Stomach smooth muscle (tissue), 2 donors: ENCODE measurements at regions not wholly inside any gene's neighbourhood (a gene's known extent, or its start where the extent isn't known, plus 50 kb on each side); places are given as distances from the start of the nearest gene placed in this dataset.
"Not testable (repeated sequence)": the region's sequence is repeated elsewhere in the genome, so short reads cannot be mapped to it uniquely, and the experiment has no call there.

Experiments
- H3K27ac ChIP-seq: one replicate; pipeline ENCODE4 v1.7.0; 2013; ENCODE audit warnings: mild to moderate bottlenecking, low read length, inconsistent platforms
- H3K27me3 ChIP-seq, 2 donors: one replicate each; pipeline ENCODE4 v1.7.0; 2013; ENCODE audit warnings: low read length in 2 of 2; ENCODE audit not compliant: insufficient read depth in 2 of 2, control insufficient read depth in 1 of 2
- H3K36me3 ChIP-seq, 2 donors: one replicate each; pipeline ENCODE4 v1.7.0; 2013; ENCODE audit warnings: low read length in 2 of 2; ENCODE audit not compliant: control insufficient read depth in 2 of 2, insufficient read depth in 2 of 2
- H3K4me1 ChIP-seq: one replicate; pipeline ENCODE4 v1.7.0; 2013; ENCODE audit warnings: low read length; ENCODE audit not compliant: control insufficient read depth, insufficient read depth
- H3K4me3 ChIP-seq, 2 donors: one replicate each; pipeline ENCODE4 v1.7.0; 2013; ENCODE audit warnings: low read length in 2 of 2
- H3K9ac ChIP-seq, 2 donors: one replicate each; pipeline ENCODE4 v1.7.0; 2013; ENCODE audit warnings: low read length in 2 of 2, mild to moderate bottlenecking in 1 of 2
- H3K9me3 ChIP-seq, 2 donors: one replicate each; pipeline ENCODE4 v1.7.0; 2013; ENCODE audit warnings: low read length in 2 of 2; ENCODE audit not compliant: control insufficient read depth in 2 of 2
- donor health status: healthy.
- donor health status: Pancreatic carcinoma.

DNA sequence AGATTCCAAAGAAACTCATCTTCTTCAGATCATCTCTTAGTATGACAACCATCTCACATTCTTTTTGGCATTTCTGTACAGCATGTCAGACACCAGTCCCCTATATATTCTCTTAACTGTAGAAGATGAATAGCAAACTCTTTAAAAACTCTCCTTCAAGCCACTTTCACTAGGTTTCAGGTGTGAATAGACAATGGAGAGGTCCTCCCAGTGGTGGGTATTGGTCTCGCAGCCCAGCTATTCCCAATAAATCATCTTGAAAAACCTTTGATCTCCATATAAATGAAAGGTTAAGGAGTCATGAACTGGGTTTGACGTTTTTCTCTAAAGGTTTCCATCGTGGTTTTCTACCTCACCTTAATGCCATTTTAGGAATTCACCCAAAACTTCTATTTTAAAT, 180.0 kb downstream of the GJA1 start:
- H3K4me3 ChIP-seq: no peak overlapping the region
- H3K36me3 ChIP-seq: no peaks in the 10 kb centered on the region
- no peak overlapping the region for H3K27ac ChIP-seq
- no peaks in the 10 kb centered on the region for H3K4me1 ChIP-seq
- no peaks in the 10 kb centered on the region for H3K9me3 ChIP-seq
- no peaks in the 10 kb centered on the region for H3K27me3 ChIP-seq
- no peak overlapping the region for H3K9ac ChIP-seq

DNA sequence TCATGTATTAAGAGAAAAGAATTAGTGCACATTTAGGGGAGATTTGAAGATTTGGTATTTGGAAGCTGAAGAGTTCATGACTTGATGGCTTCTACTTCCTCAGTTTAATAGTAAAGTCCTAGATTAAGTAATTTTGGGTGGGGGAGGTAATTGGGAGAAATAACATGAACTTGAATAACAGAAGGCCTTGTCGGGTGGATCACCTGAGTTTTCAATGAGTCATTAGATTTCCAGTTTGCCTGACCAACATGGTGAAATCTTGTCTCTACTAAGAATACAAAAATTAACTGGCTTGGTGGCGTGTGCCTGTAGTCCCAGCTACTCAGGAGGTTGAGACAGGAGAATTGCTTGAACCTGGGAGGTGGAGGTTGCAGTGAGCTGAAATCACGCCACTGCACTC, 181.0 kb downstream of the GJA1 start:
- H3K9me3 ChIP-seq: no peaks in the 10 kb centered on the region
- H3K9ac ChIP-seq: no peak overlapping the region
- no peaks in the 10 kb centered on the region for H3K4me1 ChIP-seq
- H3K36me3 ChIP-seq: no peaks in the 10 kb centered on the region
- H3K27me3 ChIP-seq: no peaks in the 10 kb centered on the region
- H3K4me3 ChIP-seq: no peak overlapping the region
- no peak overlapping the region for H3K27ac ChIP-seq

DNA sequence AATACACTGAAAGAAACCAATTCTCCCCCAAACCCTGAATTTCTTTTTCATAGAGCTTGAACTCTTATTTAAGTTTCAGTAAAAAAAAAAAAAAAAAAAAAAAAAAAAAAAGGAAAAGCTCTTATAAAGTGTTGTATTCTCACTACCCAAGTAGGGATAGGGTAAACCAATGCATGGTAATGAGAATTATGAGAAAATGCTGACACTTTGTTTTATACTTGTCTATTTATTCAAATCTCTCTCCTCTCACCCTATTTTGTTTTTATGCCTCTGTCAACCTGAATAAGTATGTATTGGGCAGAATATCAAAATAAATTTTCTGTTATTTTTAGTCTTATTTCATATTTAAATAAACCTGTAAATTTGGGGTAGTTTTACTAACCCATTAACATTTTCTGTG, 181.9 kb downstream of the GJA1 start:
- no peak overlapping the region for H3K9ac ChIP-seq
- no peak overlapping the region for H3K27ac ChIP-seq
- H3K36me3 ChIP-seq: no peaks in the 10 kb centered on the region
- H3K4me1 ChIP-seq: no peaks in the 10 kb centered on the region
- H3K9me3 ChIP-seq: no peaks in the 10 kb centered on the region
- H3K27me3 ChIP-seq: no peaks in the 10 kb centered on the region
- H3K4me3 ChIP-seq: no peak overlapping the region

DNA sequence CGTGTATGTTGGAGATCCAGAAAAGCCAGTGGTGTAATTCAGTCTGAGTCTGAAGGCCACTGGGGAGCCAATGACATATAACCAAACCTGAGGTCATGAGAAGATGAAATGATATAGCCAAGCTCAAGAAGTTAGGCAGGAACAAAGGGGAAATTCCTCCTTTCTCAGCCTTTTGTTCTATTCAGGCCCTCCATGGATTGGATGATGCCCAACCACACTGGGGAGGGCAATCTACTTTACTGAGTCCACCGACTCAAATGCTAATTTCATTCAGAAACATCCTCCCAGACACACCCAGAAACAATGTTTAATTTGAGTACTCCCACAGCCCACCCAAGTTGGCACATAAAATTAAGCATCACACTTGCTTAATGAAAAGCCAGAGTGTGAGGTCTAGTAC, 183.6 kb downstream of the GJA1 start:
- H3K4me3 ChIP-seq: no peak overlapping the region
- no peaks in the 10 kb centered on the region for H3K4me1 ChIP-seq
- no peaks in the 10 kb centered on the region for H3K36me3 ChIP-seq
- no peak overlapping the region for H3K9ac ChIP-seq
- no peak overlapping the region for H3K27ac ChIP-seq
- H3K9me3 ChIP-seq: no peaks in the 10 kb centered on the region
- H3K27me3 ChIP-seq: no peaks in the 10 kb centered on the region

DNA sequence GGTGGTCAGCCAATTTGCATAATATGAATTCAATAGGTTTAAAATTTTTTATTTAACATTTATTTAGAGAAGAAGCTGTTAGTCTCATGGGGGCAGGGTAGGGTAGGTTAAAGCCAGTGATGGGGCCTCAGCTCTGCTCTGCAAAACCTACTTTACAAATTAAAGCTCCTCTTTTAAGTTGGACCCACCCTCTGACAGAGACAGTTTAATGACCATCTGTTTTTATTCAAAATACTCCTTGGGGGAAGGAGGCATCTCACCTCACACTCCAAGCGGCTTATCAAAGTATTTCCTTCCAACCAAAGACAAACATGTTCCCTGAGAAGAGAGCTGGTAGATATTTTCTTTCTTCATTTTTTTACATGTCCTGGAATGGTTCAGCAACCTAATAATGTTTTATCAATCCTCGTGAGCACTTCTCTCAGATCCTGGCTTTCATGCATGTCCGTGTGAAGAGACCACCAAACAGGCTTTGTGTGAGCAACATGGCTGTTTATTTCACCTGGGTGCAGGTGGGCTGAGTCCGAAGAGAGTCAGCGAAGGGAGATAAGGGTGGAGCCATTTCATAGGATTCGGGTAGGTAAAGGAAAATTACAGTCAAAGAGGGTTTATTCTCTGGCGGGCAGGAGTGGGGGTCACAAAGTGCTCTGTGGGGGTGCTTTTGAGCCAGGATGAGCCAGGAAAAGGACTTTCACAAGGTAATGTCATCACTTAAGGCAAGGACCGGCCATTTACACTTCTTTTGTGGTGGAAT, 184.7 kb downstream of the GJA1 start:
- H3K9me3 ChIP-seq: no peaks in the 10 kb centered on the region
- no peak overlapping the region for H3K4me3 ChIP-seq
- H3K27me3 ChIP-seq: no peaks in the 10 kb centered on the region
- no peak overlapping the region for H3K9ac ChIP-seq
- no peaks in the 10 kb centered on the region for H3K36me3 ChIP-seq
- H3K4me1 ChIP-seq: no peaks in the 10 kb centered on the region
- no peak overlapping the region for H3K27ac ChIP-seq

DNA sequence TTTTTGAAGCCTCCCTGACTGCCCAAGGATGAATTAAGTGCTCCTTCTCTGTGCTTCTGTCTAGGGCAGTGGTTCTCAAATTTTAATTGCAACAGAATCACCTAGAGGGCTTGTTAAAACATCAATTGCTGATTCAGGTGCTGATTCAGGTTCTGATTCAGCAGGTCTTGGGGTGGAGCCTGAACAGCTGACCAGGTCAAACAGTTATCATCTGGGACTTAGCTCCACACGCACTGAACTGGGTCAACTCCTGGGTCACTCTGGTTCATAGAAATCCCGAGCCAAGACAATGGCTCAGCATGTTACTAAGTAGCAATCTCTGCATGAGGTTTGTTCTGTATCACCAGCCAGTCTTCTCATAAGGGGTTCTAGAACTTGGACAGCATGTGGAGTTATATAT, 192.3 kb downstream of the GJA1 start:
- H3K4me1 ChIP-seq: no peaks in the 10 kb centered on the region

DNA sequence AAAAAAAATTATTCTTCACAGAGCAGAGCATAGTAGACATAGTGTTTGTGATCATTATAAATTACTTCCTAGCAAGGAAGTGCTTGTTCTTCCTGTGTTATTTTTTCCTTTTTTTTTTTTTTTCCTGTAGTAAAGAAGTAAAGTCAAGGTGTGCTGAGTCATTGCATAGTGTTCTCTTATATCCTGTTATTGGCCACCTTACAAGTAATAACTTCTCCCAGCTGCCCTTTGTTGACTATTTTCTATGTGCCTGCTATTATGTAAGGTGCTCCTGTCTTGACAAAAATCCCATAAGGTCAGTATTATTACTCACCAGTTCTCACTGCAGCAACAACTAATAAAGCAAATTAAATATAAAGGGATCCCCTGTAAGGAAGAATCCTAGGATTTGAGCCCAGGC, 195.3 kb downstream of the GJA1 start:
- Histone ChIP-seq H3K27ac (no peak overlapping the region), H3K9ac (no peak overlapping the region), H3K4me3 (no peak overlapping the region), H3K36me3 (no peaks in the 10 kb centered on the region), H3K27me3 (no peaks in the 10 kb centered on the region), H3K9me3 (peaks cover 0 to 3% of the 10 kb centered on the region in 2 donors), H3K4me1 (no peaks in the 10 kb centered on the region)

More for the DNA sequence above, 192.3 kb downstream of the GJA1 start:
- H3K9ac ChIP-seq: no peak overlapping the region
- H3K9me3 ChIP-seq: no peaks in the 10 kb centered on the region
- H3K27ac ChIP-seq: no peak overlapping the region
- no peaks in the 10 kb centered on the region for H3K36me3 ChIP-seq
- H3K27me3 ChIP-seq: no peaks in the 10 kb centered on the region
- no peak overlapping the region for H3K4me3 ChIP-seq

DNA sequence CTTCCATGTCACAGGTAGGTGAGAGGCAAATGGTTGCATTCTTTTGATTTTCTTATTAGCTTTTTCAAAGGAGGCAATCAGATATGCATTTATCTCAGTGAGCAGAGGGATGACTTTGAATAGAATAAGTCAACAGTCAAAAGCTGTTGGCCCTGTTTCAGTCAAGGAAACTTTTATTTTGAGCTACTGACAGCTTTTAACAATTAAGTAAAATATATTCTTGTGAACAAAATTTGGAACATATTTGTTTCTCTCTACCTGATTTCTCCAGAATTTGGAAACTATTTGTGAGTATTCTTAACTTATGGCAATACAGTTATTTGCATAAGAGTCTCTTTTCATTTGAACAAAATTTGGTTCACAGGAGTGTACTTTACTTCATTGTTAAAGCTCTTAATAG, 196.3 kb downstream of the GJA1 start:
- H3K4me1 ChIP-seq, H3K4me3 ChIP-seq, H3K27ac ChIP-seq, H3K9me3 ChIP-seq, H3K36me3 ChIP-seq, H3K27me3 ChIP-seq, H3K9ac ChIP-seq: not testable (repeated sequence)

DNA sequence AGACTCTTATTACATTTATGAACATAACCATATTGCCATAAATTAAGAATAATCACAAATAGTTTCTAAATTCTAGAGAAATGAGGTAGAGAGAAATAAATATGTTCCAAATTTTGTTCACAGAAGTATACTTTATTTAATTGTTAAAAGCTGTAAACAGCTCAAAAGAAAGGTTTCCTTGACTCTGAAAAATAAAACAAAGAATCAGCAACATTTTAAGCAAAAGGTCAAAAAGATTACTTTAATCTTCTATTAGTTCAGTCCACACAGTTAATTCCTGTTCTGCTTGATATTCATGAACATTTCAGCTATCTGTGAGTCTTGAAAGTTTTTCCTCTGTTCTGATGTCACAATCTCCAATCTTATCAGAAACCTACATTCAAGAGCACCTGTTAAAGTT, 197.9 kb downstream of the GJA1 start:
- peaks cover 3 to 4% of the 10 kb centered on the region in 2 donors for H3K9me3 ChIP-seq
- H3K36me3 ChIP-seq: no peaks in the 10 kb centered on the region
- H3K27me3 ChIP-seq: no peaks in the 10 kb centered on the region
- H3K4me1 ChIP-seq: no peaks in the 10 kb centered on the region
- H3K9ac ChIP-seq: no peak overlapping the region
- H3K4me3 ChIP-seq: no peak overlapping the region
- no peak overlapping the region for H3K27ac ChIP-seq

DNA sequence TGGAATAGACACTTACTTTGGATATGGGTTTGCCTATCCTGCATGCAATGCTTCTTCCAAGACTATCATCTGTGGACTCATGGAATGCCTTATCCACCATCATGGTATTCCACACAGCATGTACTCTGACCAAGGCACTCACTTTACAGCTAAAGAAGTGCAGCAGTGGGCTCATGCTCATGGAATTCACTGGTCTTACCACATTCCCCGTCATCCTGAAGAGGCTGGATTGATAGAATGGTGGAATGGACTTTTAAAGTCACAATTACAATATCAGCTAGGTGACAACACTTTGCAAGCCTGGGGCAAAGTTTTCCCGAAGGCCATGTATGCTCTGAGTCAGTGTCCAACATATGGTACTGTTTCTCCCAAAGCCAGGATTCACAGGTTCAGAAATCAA, 199.1 kb downstream of the GJA1 start:
- H3K4me3 ChIP-seq: not testable (repeated sequence)

DNA sequence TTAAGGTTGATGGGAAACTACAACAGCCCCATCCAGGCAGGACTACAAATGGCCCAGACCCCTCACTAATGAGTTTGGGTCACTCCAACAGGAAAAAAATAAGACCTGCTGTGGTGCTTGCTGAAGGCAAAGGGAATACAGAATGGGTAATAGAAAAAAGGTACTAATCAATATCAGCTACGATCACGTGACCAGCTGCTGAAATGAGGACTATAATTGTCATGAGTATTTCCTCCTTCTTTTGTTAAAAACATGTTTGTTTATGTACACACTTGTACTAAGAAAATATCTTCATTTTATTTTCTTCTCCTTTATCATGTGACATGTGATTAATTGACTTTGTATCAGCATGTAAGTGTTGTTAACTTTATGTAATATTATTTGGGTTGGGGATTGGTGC, 199.9 kb downstream of the GJA1 start:
- H3K4me3 ChIP-seq: no peak overlapping the region
- no peak overlapping the region for H3K9ac ChIP-seq
- H3K27ac ChIP-seq: no peak overlapping the region
- H3K4me1 ChIP-seq: no peaks in the 10 kb centered on the region
- peaks cover 3 to 4% of the 10 kb centered on the region in 2 donors for H3K9me3 ChIP-seq
- H3K27me3 ChIP-seq: no peaks in the 10 kb centered on the region
- H3K36me3 ChIP-seq: no peaks in the 10 kb centered on the region

More for the DNA sequence above, 199.1 kb downstream of the GJA1 start:
- not testable (repeated sequence) for H3K9ac ChIP-seq, H3K4me1 ChIP-seq, H3K9me3 ChIP-seq, H3K36me3 ChIP-seq, H3K27me3 ChIP-seq, H3K27ac ChIP-seq
